Left lung (tissue), 4 donors: ENCODE measurements at regions not wholly inside any gene's neighbourhood (a gene's known extent, or its start where the extent isn't known, plus 50 kb on each side); places are given as distances from the start of the nearest gene placed in this dataset.

Experiments
- ATAC-seq: fragments of 200-7000 bp; cut with Tn5 transposase; one replicate; pipeline ENCODE4 v1.9.1; 2020; ENCODE audit warnings: moderate library complexity
- DNase-seq, 4 donors: peaks; one replicate each; pipeline ENCODE4 v3.0.0-alpha.2; 2013 to 2020
- H3K27ac ChIP-seq, 2 donors: fragments of 200-600 bp; sonication (generic) in 1 of 2; one replicate each; pipeline versions ENCODE4 v1.5.0 to v1.8.0; 2020 to 2021
- H3K27me3 ChIP-seq, 2 donors: fragments of 200-600 bp; sonication (generic) in 1 of 2; one replicate each; pipeline versions ENCODE4 v1.5.0 to v1.8.0; 2020 to 2021
- H3K36me3 ChIP-seq, 2 donors: fragments of 200-600 bp; sonication (generic) in 1 of 2; one replicate each; pipeline versions ENCODE4 v1.5.0 to v1.8.0; 2020 to 2021
- H3K4me1 ChIP-seq, 2 donors: fragments of 200-600 bp; one replicate each; pipeline ENCODE4 v1.8.0; 2021
- H3K4me3 ChIP-seq, 2 donors: fragments of 200-600 bp; sonication (generic) in 1 of 2; one replicate each; pipeline versions ENCODE4 v1.5.0 to v1.8.0; 2020 to 2021; ENCODE audit warnings: mild to moderate bottlenecking in 1 of 2
- H3K9me3 ChIP-seq, 2 donors: fragments of 200-600 bp; sonication (generic) in 1 of 2; one replicate each; pipeline versions ENCODE4 v1.5.0 to v1.8.0; 2020 to 2021
- intact Hi-C, 2 donors: fragments of 100-400 bp; cut with DNase I; formaldehyde crosslinking; loops; one replicate each; pipeline versions ENCODE4 v1.11.2 to v1.14.2; 2022
- TF ChIP-seq, protein P1 (sequence below), 2 donors: fragments of 200-600 bp; sonication (generic) in 1 of 2; IDR thresholded peaks; one replicate each; pipeline versions ENCODE4 v1.5.0 to v1.8.0; 2021; ENCODE audit warnings: antibody characterized with exemption in 2 of 2
- donor health status: DM: no; HTN: yes; CAD: no.
- donor health status: DM: no; HTN: no; CAD: no.

DNA sequence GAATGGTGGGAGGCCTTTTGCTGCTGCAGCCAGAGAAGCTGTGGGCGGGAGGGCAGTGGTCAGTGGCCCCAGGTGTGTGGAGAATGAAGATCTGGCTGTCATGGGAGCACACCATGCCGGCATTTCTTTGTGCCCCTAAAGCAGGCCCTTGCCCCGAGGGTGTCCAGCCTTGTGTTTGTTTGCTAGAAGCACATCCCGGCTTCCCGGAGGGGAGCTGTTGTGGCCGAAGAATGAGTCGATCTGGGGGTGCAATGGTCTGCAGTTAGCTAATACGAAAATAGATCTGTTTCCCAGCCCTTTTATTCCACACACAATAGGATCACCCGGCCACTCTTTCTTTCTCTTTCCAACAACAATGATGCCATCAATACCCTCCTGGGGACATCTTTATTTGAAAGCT is 228.8 kb downstream of the CBLN1 start:
- DNase-seq, result no peak
- H3K27ac ChIP-seq, result no peak overlapping the region
- TF ChIP-seq, protein P1, sequence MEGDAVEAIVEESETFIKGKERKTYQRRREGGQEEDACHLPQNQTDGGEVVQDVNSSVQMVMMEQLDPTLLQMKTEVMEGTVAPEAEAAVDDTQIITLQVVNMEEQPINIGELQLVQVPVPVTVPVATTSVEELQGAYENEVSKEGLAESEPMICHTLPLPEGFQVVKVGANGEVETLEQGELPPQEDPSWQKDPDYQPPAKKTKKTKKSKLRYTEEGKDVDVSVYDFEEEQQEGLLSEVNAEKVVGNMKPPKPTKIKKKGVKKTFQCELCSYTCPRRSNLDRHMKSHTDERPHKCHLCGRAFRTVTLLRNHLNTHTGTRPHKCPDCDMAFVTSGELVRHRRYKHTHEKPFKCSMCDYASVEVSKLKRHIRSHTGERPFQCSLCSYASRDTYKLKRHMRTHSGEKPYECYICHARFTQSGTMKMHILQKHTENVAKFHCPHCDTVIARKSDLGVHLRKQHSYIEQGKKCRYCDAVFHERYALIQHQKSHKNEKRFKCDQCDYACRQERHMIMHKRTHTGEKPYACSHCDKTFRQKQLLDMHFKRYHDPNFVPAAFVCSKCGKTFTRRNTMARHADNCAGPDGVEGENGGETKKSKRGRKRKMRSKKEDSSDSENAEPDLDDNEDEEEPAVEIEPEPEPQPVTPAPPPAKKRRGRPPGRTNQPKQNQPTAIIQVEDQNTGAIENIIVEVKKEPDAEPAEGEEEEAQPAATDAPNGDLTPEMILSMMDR (IDR thresholded peaks at IDR 0.05), result no peak
- H3K9me3 ChIP-seq, result no peaks in the 10 kb centered on the region
- ATAC-seq, result no peak
- H3K4me1 ChIP-seq, result no peaks in the 10 kb centered on the region
- intact Hi-C loops, result no loop called here
- H3K27me3 ChIP-seq, result no peaks in the 10 kb centered on the region
- H3K36me3 ChIP-seq, result no peaks in the 10 kb centered on the region
- no peak overlapping the region for H3K4me3 ChIP-seq

DNA sequence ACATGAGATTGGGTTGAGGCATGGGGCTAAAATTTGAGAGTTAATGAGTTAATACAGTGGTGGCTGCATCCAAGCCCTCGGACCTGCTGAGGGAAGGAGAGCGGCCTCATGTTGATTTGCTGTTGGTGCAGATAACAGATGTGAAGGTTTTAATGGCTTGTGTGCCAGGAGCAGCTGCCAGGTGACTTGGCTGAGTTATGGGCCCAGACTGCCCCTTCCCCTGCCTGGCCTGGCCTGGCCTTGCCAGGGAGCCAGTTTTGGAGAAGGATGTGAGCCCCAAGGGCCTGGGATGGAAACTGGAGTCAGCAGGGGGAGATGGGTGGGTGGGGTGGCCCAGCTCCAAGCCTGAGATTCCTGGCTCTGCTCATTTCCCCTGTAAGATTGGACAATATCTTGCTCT is 230.1 kb downstream of the CBLN1 start:
- TF ChIP-seq, protein P1 (IDR thresholded peaks at IDR 0.05), result no peak
- Histone ChIP-seq H3K9me3 (no peaks in the 10 kb centered on the region), H3K4me3 (no peak overlapping the region), H3K4me1 (no peaks in the 10 kb centered on the region), H3K27ac (no peak overlapping the region), H3K36me3 (no peaks in the 10 kb centered on the region), H3K27me3 (no peaks in the 10 kb centered on the region)
- DNase-seq, result no peak
- no peak for ATAC-seq
- intact Hi-C loops, result no loop called here

DNA sequence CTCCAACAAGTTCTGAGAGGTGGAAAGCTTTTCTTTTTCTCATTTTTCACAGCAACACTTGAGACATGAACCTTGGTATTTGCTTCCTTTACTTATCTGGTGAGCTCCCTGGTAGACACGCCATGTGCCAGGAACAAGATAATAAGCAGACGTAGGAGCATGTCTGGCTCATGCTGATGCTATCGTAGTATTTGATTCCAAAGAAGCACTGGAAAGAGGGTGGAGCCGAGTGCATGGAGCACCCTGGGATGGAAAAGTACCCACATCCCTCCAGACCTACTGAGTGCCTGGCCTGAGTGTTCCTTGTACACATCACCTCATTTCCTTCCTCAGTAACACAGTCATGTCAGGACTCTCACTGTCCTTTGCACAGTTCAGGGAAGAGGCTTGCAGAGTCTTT is 231.0 kb downstream of the CBLN1 start:
- H3K4me1 ChIP-seq, result no peaks in the 10 kb centered on the region
- intact Hi-C loops, result no loop called here
- no peak overlapping the region for H3K4me3 ChIP-seq
- H3K9me3 ChIP-seq, result no peaks in the 10 kb centered on the region
- no peak overlapping the region for H3K27ac ChIP-seq
- no peaks in the 10 kb centered on the region for H3K36me3 ChIP-seq
- no peak for DNase-seq
- ATAC-seq, result no peak
- TF ChIP-seq, protein P1 (IDR thresholded peaks at IDR 0.05), result no peak
- H3K27me3 ChIP-seq, result no peaks in the 10 kb centered on the region

DNA sequence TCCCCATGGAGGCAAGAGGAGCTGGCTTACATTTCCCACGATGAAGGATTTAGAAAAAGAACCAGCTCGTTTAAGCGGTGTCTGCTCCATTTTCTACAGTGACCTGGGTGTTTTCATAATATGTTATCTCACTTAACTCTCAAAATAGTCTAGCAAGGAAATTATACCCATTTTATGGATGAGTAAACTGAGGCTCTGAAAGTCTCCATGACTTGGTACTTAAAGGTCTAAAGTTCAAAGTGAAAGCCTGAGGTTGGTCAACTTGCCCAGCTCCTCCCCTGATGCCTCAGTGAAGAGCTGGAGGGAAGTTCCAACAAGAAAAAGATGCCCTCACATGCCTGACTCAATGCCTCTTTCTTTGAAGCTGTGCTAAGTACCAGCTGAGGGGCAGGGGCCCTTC is 232.0 kb downstream of the CBLN1 start:
- Histone ChIP-seq H3K4me3 (no peak overlapping the region), H3K4me1 (no peaks in the 10 kb centered on the region), H3K9me3 (no peaks in the 10 kb centered on the region), H3K27ac (no peak overlapping the region), H3K27me3 (no peaks in the 10 kb centered on the region), H3K36me3 (no peaks in the 10 kb centered on the region)
- TF ChIP-seq, protein P1 (IDR thresholded peaks at IDR 0.05), result no peak
- ATAC-seq (no peak), DNase-seq (no peak)
- intact Hi-C loops, result no loop called here

DNA sequence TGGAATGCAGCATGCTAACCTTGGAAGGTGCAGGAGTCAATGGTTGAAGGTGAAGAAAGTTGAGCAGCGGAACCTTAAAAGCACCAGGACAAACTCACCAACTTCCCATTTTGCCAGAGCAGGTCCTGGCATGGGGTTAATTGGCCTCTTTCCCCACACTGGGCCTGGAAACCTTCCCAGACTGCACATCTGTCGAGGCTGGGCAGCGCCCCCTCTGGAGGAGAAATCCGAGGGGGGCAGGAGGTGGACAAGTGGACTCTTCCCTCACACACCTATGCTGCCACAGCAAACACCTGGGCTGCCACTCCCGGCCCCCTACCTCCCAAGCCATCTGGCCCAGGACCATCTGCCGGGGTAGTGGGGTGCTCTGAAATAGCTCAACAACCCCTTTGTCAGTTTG is 232.4 kb downstream of the CBLN1 start:
- Histone ChIP-seq H3K4me3 (no peak overlapping the region), H3K4me1 (no peaks in the 10 kb centered on the region), H3K9me3 (no peaks in the 10 kb centered on the region), H3K27me3 (no peaks in the 10 kb centered on the region), H3K27ac (no peak overlapping the region), H3K36me3 (no peaks in the 10 kb centered on the region)
- ATAC-seq (no peak), DNase-seq (no peak)
- intact Hi-C loops, result no loop called here
- TF ChIP-seq, protein P1 (IDR thresholded peaks at IDR 0.05), result no peak
